IPS-15b (cell line): ENCODE measurements at regions not wholly inside any gene's neighbourhood (a gene's known extent, or its start where the extent isn't known, plus 50 kb on each side); places are given as distances from the start of the nearest gene placed in this dataset.

ENCODE experiments used
- H3K27me3 ChIP-seq: one replicate; pipeline ENCODE4 v1.6.1; 2013; ENCODE audit warnings: low read length; ENCODE audit not compliant: control insufficient read depth, insufficient read depth
- H3K36me3 ChIP-seq: one replicate; pipeline ENCODE4 v1.6.1; 2013; ENCODE audit warnings: low read length; ENCODE audit not compliant: control insufficient read depth, insufficient read depth
- H3K4me1 ChIP-seq: one replicate; pipeline ENCODE4 v1.6.1; 2013; ENCODE audit warnings: mild to moderate bottlenecking, low read length; ENCODE audit not compliant: control insufficient read depth, insufficient read depth
- H3K4me3 ChIP-seq: one replicate; pipeline ENCODE4 v1.5.1; 2013; ENCODE audit warnings: low read depth, low read length
- H3K9ac ChIP-seq: one replicate; pipeline ENCODE4 v1.6.1; 2013; ENCODE audit warnings: low read depth, mild to moderate bottlenecking, low read length
- H3K9me3 ChIP-seq: one replicate; pipeline ENCODE4 v1.6.1; 2013; ENCODE audit warnings: mild to moderate bottlenecking, low read length; ENCODE audit not compliant: control insufficient read depth, insufficient read depth

DNA sequence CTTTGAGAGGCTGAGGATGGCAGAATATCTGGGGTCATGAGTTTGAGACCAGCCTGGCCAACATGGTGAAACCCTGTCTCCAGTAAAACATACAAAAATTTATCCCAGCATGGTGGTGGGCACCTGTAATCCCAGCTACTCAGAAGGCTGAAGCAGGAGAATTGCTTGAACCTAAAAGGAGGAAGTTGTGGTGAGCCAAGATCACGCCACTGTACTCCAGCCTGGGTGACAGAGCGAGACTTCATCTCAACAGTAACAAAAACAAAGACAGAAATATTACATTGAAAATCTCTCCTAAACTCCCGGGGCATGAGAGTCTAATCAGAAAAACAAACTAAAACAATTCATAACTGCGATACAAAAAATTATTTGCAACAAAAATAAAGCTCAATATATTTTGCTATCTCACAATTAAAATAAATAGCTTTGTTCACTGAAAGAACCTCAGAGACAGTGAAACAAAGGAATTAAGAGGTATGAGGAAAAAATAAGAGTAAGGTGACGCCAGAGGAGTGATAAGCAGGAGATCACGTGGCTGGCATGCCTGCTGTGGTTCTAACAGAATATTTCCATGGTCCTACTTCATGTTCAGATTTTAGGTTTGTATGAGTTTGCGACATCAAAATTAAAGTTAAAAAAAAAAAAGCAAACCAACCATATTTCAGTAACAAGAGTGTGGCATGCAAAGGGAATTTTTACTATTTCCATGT is 527.7 kb upstream of the POM121L12 start:
- Histone ChIP-seq H3K9me3 (no peaks in the 10 kb centered on the region), H3K4me1 (no peaks in the 10 kb centered on the region), H3K27me3 (no peaks in the 10 kb centered on the region), H3K36me3 (no peaks in the 10 kb centered on the region), H3K4me3 (no peak overlapping the region), H3K9ac (no peak overlapping the region)

DNA sequence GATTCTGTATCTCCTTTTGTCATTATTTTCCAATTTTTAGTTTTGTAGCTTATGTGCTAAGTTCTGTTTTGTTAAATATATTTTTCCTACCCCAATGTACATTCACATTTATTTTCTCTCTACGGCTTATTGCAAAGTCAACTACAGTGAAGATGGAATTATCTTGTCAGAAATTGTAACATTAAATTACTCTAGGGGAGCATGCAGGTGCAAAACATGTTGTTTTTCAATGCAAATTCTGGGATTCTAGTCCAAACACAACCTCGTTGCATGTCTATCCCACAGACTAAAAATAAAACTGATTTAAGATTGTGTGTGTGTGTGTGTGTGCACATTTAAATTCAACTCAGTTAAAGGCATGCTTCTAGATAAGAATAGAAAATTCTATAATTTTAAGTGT is 529.1 kb upstream of the POM121L12 start:
- no peak overlapping the region for H3K4me3 ChIP-seq
- H3K9me3 ChIP-seq = no peaks in the 10 kb centered on the region
- H3K27me3 ChIP-seq = no peaks in the 10 kb centered on the region
- no peak overlapping the region for H3K9ac ChIP-seq
- no peaks in the 10 kb centered on the region for H3K36me3 ChIP-seq
- no peaks in the 10 kb centered on the region for H3K4me1 ChIP-seq

DNA sequence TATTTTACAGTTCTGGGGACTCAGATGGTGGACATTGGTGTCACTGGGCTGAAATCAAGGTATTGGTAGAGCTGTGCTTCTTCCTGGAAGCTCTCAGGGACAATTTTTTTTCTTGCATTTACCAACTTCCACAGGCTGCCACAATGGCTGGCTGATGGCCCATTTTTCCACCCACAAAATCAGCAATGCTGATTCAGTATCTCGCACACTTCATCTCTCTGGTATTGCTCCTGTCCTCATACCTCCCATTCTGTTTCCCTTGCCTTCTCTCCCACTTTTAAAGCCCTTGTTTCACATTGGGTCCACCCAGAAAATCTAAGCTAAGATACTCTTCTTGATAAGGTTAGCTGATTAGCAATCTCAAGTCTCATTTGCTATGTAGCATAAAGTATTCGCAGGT is 530.9 kb upstream of the POM121L12 start:
- Histone ChIP-seq H3K36me3 (no peaks in the 10 kb centered on the region), H3K4me3 (no peak overlapping the region), H3K9me3 (no peaks in the 10 kb centered on the region), H3K27me3 (no peaks in the 10 kb centered on the region), H3K9ac (no peak overlapping the region), H3K4me1 (no peaks in the 10 kb centered on the region)

DNA sequence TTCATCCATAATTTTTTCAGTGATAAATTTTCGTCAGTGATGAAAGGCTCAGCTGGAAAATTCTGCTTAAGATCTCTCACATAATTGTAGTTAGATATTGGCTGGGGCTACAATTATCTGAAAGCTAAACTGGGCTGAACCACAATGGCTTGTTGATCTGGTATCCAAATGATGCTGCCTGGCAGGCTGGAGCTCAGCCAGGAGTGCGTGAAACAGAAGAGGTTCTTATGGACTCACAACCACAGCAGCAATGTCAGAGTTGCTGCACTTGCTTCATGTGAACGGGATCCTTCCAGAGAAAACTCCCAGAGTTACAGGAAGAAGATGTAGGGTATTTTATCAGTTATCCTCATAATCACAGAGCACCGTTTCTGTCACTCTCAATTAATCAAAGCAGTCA is 533.2 kb upstream of the POM121L12 start:
- Histone ChIP-seq H3K4me3 (no peak overlapping the region), H3K9ac (no peak overlapping the region), H3K36me3 (no peaks in the 10 kb centered on the region), H3K4me1 (no peaks in the 10 kb centered on the region), H3K9me3 (no peaks in the 10 kb centered on the region), H3K27me3 (no peaks in the 10 kb centered on the region)

DNA sequence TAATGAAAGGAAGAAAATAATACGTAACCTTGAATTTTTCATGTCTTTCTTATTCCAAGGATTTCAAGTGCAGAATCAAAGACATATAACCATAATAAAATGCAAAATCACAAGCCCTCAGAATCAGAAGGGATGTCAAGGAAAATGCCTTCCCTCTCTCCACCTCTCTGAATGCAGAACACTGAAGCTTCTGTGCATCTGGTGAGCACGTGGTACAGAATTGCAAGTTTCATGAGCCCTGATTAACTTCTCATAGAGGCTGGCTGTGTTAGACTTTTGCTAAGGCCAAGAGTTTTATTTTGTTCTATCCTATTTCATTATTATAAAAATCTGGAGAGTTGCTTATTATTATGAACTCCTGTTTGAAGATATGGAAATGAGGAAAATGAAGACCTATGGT is 533.7 kb upstream of the POM121L12 start:
- H3K9me3 ChIP-seq = no peaks in the 10 kb centered on the region
- H3K4me1 ChIP-seq = no peaks in the 10 kb centered on the region
- no peaks in the 10 kb centered on the region for H3K36me3 ChIP-seq

DNA sequence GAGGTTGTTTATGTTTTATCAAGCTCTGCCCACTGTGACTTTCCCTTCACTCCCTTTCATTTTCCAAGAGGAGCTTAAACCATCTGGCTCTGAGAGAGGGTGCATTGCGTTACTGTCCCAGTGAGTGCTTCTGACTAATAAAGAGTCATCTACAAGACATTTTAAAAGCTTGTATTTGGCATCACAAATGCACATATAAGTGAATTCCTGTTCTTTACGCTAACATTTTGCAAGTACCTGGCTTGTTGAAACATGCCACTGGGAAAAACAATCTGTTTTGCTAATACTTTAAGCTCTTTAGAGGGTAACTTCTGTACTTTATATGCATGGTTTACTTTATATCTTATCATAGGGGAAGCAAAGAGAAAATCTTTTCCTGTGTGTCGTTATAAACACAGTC is 534.6 kb upstream of the POM121L12 start:
- H3K9ac ChIP-seq = no peak overlapping the region
- H3K27me3 ChIP-seq = no peaks in the 10 kb centered on the region
- H3K4me1 ChIP-seq = no peaks in the 10 kb centered on the region
- H3K9me3 ChIP-seq = no peaks in the 10 kb centered on the region
- no peak overlapping the region for H3K4me3 ChIP-seq
- H3K36me3 ChIP-seq = no peaks in the 10 kb centered on the region

More for the DNA sequence above, 533.7 kb upstream of the POM121L12 start:
- H3K4me3 ChIP-seq = no peak overlapping the region
- no peak overlapping the region for H3K9ac ChIP-seq
- no peaks in the 10 kb centered on the region for H3K27me3 ChIP-seq

DNA sequence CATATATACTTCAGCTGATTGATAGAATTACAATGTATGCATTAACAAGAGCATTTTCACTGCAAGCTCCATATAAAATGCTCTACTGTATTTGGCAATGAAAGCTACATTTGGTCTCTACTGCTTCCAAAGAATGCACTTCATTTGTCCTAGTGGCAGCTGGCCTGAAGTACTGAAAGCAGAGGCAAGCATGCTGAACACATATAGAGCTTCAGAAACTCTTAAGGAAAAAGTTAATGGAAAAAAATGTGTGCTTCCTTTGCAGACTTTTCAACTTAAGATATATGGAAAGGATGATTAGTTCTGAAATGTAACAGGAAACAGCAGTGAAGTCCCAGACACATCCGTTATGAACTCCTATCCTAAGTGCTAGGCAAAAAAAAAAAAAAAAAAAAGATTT is 537.1 kb upstream of the POM121L12 start:
- Histone ChIP-seq H3K36me3 (no peaks in the 10 kb centered on the region), H3K4me1 (no peaks in the 10 kb centered on the region), H3K9me3 (no peaks in the 10 kb centered on the region), H3K27me3 (no peaks in the 10 kb centered on the region), H3K9ac (no peak overlapping the region), H3K4me3 (no peak overlapping the region)

DNA sequence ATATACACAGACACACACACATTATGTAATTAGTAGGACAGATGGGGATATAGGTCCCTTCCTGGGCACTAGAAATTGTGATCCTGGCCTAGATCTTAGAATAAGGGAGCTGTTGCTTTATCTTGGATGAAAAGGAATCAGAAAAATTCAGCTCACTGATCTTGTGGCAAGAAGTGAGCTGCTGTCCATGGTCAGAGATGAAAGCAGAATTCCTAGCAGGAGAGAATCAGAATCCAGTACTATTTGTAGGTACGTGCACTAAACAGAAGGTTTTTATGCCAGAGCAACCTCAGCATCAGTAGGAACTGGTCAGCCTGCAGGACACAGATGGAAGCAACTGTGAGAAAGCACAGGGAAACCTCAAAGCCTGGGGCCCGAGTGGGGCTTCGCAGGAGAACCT is 549.2 kb upstream of the POM121L12 start:
- Histone ChIP-seq H3K4me3 (no peak overlapping the region), H3K9ac (no peak overlapping the region), H3K27me3 (no peaks in the 10 kb centered on the region), H3K36me3 (no peaks in the 10 kb centered on the region), H3K9me3 (no peaks in the 10 kb centered on the region), H3K4me1 (no peaks in the 10 kb centered on the region)

DNA sequence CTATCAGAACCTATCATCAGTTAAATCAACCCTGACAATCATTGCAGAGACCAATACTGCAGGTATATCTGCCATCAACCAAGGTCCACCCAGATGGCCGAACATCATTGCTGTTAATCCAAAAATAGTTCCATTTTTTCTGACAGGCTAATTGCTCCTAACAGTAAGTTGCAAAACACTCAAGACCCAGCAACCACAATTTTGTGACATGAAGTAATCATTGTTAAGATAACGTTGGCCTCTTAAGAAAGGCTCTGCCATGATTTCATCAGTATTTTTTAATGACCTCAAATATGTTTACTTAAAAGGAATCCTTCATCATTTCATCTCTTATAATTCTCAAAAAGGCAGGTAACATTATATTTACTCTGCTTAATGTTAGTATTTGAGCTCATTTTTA is 553.4 kb upstream of the POM121L12 start:
- Histone ChIP-seq H3K36me3 (no peaks in the 10 kb centered on the region), H3K27me3 (no peaks in the 10 kb centered on the region), H3K4me3 (no peak overlapping the region), H3K9me3 (no peaks in the 10 kb centered on the region), H3K9ac (no peak overlapping the region), H3K4me1 (peaks cover 4% of the 10 kb centered on the region)

DNA sequence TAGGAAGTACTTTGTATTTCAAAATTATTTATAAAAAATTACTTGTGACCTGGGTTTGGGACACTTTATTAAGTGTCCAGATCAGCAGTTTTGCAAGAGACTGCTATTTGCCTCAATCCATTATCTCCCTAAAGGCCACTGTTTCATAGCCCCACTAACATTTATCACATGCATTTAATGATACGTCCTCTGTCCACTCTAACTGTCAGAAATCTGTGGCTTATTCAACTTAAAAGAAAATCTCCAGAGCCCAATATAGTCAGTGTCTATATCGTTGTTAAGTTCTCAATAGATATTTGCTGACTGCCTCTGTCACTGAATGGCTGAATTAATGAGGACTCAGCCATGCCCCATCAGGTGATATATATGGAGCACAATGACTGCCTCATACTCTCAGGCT is 553.9 kb upstream of the POM121L12 start:
- H3K4me3 ChIP-seq = no peak overlapping the region
- H3K27me3 ChIP-seq = no peaks in the 10 kb centered on the region
- H3K4me1 ChIP-seq = peaks cover 4% of the 10 kb centered on the region
- no peak overlapping the region for H3K9ac ChIP-seq
- no peaks in the 10 kb centered on the region for H3K9me3 ChIP-seq
- H3K36me3 ChIP-seq = no peaks in the 10 kb centered on the region

DNA sequence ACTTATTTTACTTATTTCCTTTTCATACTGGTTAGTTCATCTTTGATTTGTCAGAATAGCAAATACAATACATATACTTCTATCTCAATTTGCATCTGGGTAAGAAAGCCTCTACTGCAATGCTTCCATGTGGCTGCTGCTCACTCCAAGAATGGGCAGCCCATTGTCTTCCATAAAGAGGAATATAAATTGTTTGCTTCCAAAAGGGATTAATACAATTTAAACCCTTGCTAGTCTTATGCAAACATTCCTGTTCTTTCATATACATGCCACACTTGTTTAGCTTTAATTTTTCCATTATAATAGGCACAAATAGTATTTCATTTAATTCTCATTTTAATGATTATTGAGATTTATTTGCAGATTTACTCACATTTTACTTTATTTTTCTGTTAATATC is 555.4 kb upstream of the POM121L12 start:
- Histone ChIP-seq H3K4me3 (no peak overlapping the region), H3K9ac (no peak overlapping the region), H3K4me1 (peaks cover 4% of the 10 kb centered on the region), H3K27me3 (no peaks in the 10 kb centered on the region), H3K9me3 (no peaks in the 10 kb centered on the region), H3K36me3 (no peaks in the 10 kb centered on the region)

DNA sequence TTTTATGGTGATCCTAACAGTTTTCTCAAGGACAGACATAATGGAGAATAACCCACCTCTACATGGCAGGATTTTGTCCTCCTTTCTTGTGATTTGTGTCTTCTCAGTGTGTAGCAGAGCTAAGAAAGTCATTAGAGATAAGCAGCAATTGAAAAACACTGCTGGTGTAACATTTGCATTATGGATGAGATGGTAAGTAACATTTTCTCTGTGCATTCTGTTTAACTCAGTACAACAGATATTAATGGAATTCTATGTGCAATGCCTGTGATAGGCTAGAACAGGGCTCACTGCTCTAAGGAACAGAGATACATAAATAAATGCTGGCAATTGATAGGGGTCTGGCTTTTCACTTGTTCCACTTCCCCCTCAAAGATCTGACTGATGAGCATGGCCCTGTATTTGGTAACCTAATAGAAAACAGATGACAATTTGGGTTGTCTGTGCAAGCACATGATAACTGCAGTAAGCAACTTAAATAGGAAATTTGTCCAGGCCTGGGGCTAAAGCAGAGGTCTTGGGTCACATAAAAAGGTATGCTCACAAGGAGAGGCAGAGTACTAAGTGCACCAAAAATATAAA is 560.3 kb upstream of the POM121L12 start:
- H3K9ac ChIP-seq = no peak overlapping the region
- H3K36me3 ChIP-seq = no peaks in the 10 kb centered on the region
- H3K4me1 ChIP-seq = peaks cover 4% of the 10 kb centered on the region
- H3K27me3 ChIP-seq = no peaks in the 10 kb centered on the region
- no peaks in the 10 kb centered on the region for H3K9me3 ChIP-seq
- no peak overlapping the region for H3K4me3 ChIP-seq
